ENCODE measurements at regions not wholly inside any gene's neighbourhood (a gene's known extent, or its start where the extent isn't known, plus 50 kb on each side); places are given as distances from the start of the nearest gene placed in this dataset.

- Mint-ChIP-seq H3K4me1 (peaks cover 7% of the 10 kb centered on the region), H3K27me3 (no peaks in the 10 kb centered on the region), H3K4me3 (no peak overlapping the region), H3K9me3 (ENCODE audit: insufficient read depth) (peaks cover 16% of the 10 kb centered on the region), H3K27ac (no peak overlapping the region)
- H2AFZ ChIP-seq (ENCODE audit: insufficient read depth, low read depth, low read length, poor library complexity, severe bottlenecking): no peak overlapping the region
- no peaks in the 10 kb centered on the region for H3K27me3 ChIP-seq (replicated peaks in 1 of 4; ENCODE audit: control extremely low read depth in 1 of 4, control insufficient read depth in 3 of 4, insufficient read depth in 4 of 4, low read length in 3 of 4)
- intact Hi-C loops (cut with micrococcal nuclease): no loop called here
- ChIA-PET POLR2A (interaction anchor here (0.6 kb wide), 2 partner anchors 174 to 422 kb away, joined by 7 to 8 read pairs; no protein-coding TSS in a partner anchor), CTCF (no interaction called here)
- ATAC-seq (ENCODE audit: low read depth): no peak
- H3K9ac ChIP-seq (ENCODE audit: low read length): no peak overlapping the region
- H3K4me1 ChIP-seq (ENCODE audit: control insufficient read depth in 2 of 2, insufficient read depth in 2 of 2, low read length in 2 of 2): peaks cover 0 to 8% of the 10 kb centered on the region in 2 donors
- DNase-seq: peak; percentile 24
- TF ChIP-seq EZH2 (IDR thresholded peaks at IDR 0.05; ENCODE audit: borderline replicate concordance, insufficient read depth, low read depth, low read length, poor library complexity, severe bottlenecking) (no peak), CTCF (IDR thresholded peaks at IDR 0.05) (no peak)
- no peak overlapping the region for H3K27ac ChIP-seq (ENCODE audit: low read length in 2 of 2)
- peaks cover 17 to 41% (median 18%) of the 10 kb centered on the region in 3 donors for H3K9me3 ChIP-seq (ENCODE audit: control extremely low read depth in 1 of 3, control insufficient read depth in 2 of 3, insufficient read depth in 1 of 3, low read length in 2 of 3)
- H3K4me3 ChIP-seq (ENCODE audit: control extremely low read depth in 1 of 5, extremely low read depth in 1 of 5, insufficient read depth in 1 of 5, low read depth in 2 of 5, low read length in 4 of 5): no peak overlapping the region
- peaks cover 48% of the 10 kb centered on the region for H3K79me2 ChIP-seq (ENCODE audit: control insufficient read depth, insufficient read depth, low read length)
- WGBS (ENCODE audit: insufficient coverage): no CpG with 5 or more reads among the region's 2 CpGs
- H3K36me3 ChIP-seq (replicated peaks in 1 of 2; ENCODE audit: control extremely low read depth in 1 of 2, control insufficient read depth in 1 of 2, extremely low read depth in 1 of 2, insufficient read depth in 2 of 2, low read length in 1 of 2): peaks cover 0 to 7% of the 10 kb centered on the region in 2 experiments
- no peak overlapping the region for H3K4me2 ChIP-seq (replicated peaks; ENCODE audit: low read depth, low read length, poor library complexity, severe bottlenecking)
- H4K20me1 ChIP-seq (ENCODE audit: control insufficient read depth, insufficient read depth, low read length, poor library complexity, severe bottlenecking): no peaks in the 10 kb centered on the region
Measured at GRCh38 chr14:89598548-89599186, 181.6 kb upstream of the FOXN3 start.

GRCh38 chr14:89592961-89593360 is 175.9 kb upstream of the FOXN3 start:
- H3K79me2 ChIP-seq (ENCODE audit: control insufficient read depth, insufficient read depth, low read length): peaks cover 22% of the 10 kb centered on the region
- no peak overlapping the region for H3K27ac ChIP-seq (ENCODE audit: low read length in 2 of 2)
- POLR2A ChIA-PET: no interaction called here
- peaks cover 8 to 23% (median 21%) of the 10 kb centered on the region in 3 donors for H3K9me3 ChIP-seq (ENCODE audit: control extremely low read depth in 1 of 3, control insufficient read depth in 2 of 3, insufficient read depth in 1 of 3, low read length in 2 of 3)
- H3K4me3 ChIP-seq (ENCODE audit: control extremely low read depth in 1 of 5, extremely low read depth in 1 of 5, insufficient read depth in 1 of 5, low read depth in 2 of 5, low read length in 4 of 5): no peak overlapping the region
- no peak overlapping the region for H3K4me3 Mint-ChIP-seq
- no peak for TF ChIP-seq EZH2 (IDR thresholded peaks at IDR 0.05; ENCODE audit: borderline replicate concordance, insufficient read depth, low read depth, low read length, poor library complexity, severe bottlenecking)
- TF ChIP-seq CTCF (IDR thresholded peaks at IDR 0.05): no peak
- H3K9ac ChIP-seq (ENCODE audit: low read length): no peak overlapping the region
- peaks cover 0 to 7% of the 10 kb centered on the region in 2 experiments for H3K36me3 ChIP-seq (replicated peaks in 1 of 2; ENCODE audit: control extremely low read depth in 1 of 2, control insufficient read depth in 1 of 2, extremely low read depth in 1 of 2, insufficient read depth in 2 of 2, low read length in 1 of 2)
- no peaks in the 10 kb centered on the region for H3K27me3 ChIP-seq (replicated peaks in 1 of 4; ENCODE audit: control extremely low read depth in 1 of 4, control insufficient read depth in 3 of 4, insufficient read depth in 4 of 4, low read length in 3 of 4)
- intact Hi-C loops (cut with micrococcal nuclease): no loop called here
- H2AFZ ChIP-seq (ENCODE audit: insufficient read depth, low read depth, low read length, poor library complexity, severe bottlenecking): no peak overlapping the region
- no peaks in the 10 kb centered on the region for H3K27me3 Mint-ChIP-seq
- peaks cover 9% of the 10 kb centered on the region for H4K20me1 ChIP-seq (ENCODE audit: control insufficient read depth, insufficient read depth, low read length, poor library complexity, severe bottlenecking)
- CTCF ChIA-PET: no interaction called here
- DNase-seq (no peak), ATAC-seq (ENCODE audit: low read depth) (no peak)
- H3K9me3 Mint-ChIP-seq (ENCODE audit: insufficient read depth): peaks cover 21% of the 10 kb centered on the region
- peaks cover 22 to 24% of the 10 kb centered on the region in 2 donors for H3K4me1 ChIP-seq (ENCODE audit: control insufficient read depth in 2 of 2, insufficient read depth in 2 of 2, low read length in 2 of 2)
- H3K27ac Mint-ChIP-seq: peak overlapping the region; percentile 4
- H3K4me1 Mint-ChIP-seq: peaks cover 31% of the 10 kb centered on the region
- H3K4me2 ChIP-seq (replicated peaks; ENCODE audit: low read depth, low read length, poor library complexity, severe bottlenecking): no peak overlapping the region

Measured in B cell (primary cell).